Spleen (tissue), 11 donors: ENCODE measurements at regions not wholly inside any gene's neighbourhood (a gene's known extent, or its start where the extent isn't known, plus 50 kb on each side); places are given as distances from the start of the nearest gene placed in this dataset.

ENCODE experiments used
- DNase-seq: peaks from one replicate; pipeline ENCODE4 v3.0.0-alpha.2; 2020
- H3K27ac ChIP-seq, 8 donors: fragments of 200-600 bp; sonication (generic) in 7 of 8; 1 replicate in 4 of 8; 2 replicates in 4 of 8; pipeline versions ENCODE4 v1.5.0 to v1.8.0; 2016 to 2021; ENCODE audit warnings: inconsistent platforms in 4 of 8, mild to moderate bottlenecking in 4 of 8, moderate library complexity in 1 of 8
- H3K27me3 ChIP-seq, 7 donors: fragments of 200-600 bp; sonication (generic) in 6 of 7; replicated peaks in 1 of 7; 1 replicate in 4 of 7; 2 replicates in 3 of 7; pipeline versions ENCODE4 v1.5.0 to v1.8.0; 2016 to 2021; ENCODE audit warnings: inconsistent platforms in 3 of 7, mild to moderate bottlenecking in 1 of 7
- H3K36me3 ChIP-seq, 6 donors: fragments of 200-600 bp; sonication (generic) in 5 of 6; 1 replicate in 4 of 6; 2 replicates in 2 of 6; pipeline versions ENCODE4 v1.5.0 to v1.8.0; 2016 to 2021; ENCODE audit warnings: inconsistent platforms in 2 of 6
- H3K4me1 ChIP-seq, 6 donors: fragments of 200-600 bp; sonication (generic) in 5 of 6; 1 replicate in 3 of 6; 2 replicates in 3 of 6; pipeline versions ENCODE4 v1.5.0 to v1.8.0; 2016 to 2021; ENCODE audit warnings: inconsistent platforms in 3 of 6
- H3K4me3 ChIP-seq, 8 donors: fragments of 200-600 bp; sonication (generic) in 7 of 8; 1 replicate in 4 of 8; 2 replicates in 4 of 8; pipeline versions ENCODE4 v1.5.0 to v1.8.0; 2016 to 2021; ENCODE audit warnings: inconsistent platforms in 4 of 8, mild to moderate bottlenecking in 4 of 8, moderate library complexity in 2 of 8
- H3K9me3 ChIP-seq, 8 donors: fragments of 200-600 bp; sonication (generic) in 7 of 8; 1 replicate in 4 of 8; 2 replicates in 4 of 8; pipeline versions ENCODE4 v1.5.0 to v1.8.0; 2016 to 2021; ENCODE audit warnings: inconsistent platforms in 4 of 8
- POLR2A ChIP-seq, 3 donors: fragments of 450-650 bp; IDR thresholded peaks; one replicate each; pipeline ENCODE4 v1.5.1; 2017; ENCODE audit warnings: antibody characterized with exemption in 3 of 3, mild to moderate bottlenecking in 1 of 3
- POLR2AphosphoS5 ChIP-seq, 3 donors: sonication (generic); formaldehyde crosslinking; IDR thresholded peaks; one replicate each; pipeline ENCODE4 v1.5.1; 2017; ENCODE audit warnings: antibody characterized with exemption in 3 of 3
- WGBS, 5 donors: extraction: QIAGEN DNeasy Blood & Tissue Kit in 3 of 5; methylation state at CpG; one replicate each; pipeline versions ENCODE4 v1.1.5 to v1.1.7; 2013 to 2018; 5-methylcytosine and 5-hydroxymethylcytosine counted together
- intact Hi-C: fragments of 100-400 bp; cut with DNase I; formaldehyde crosslinking; loops from one replicate; pipeline ENCODE4 v1.15.0; 2023; ENCODE audit warnings: low total_unique reads
- TF ChIP-seq, protein P1 (sequence below), 11 experiments: fragments of 200-600 bp in 7 of 11; fragments of 450-650 bp in 4 of 11; sonication (generic) in 4 of 11; IDR thresholded peaks in 8 of 11; conservative IDR thresholded peaks in 3 of 11; 1 replicate in 7 of 11; 2 replicates in 4 of 11; pipeline versions ENCODE4 v1.4.0 to v1.8.0; 2016 to 2021; ENCODE audit warnings: antibody characterized with exemption in 11 of 11, inconsistent platforms in 4 of 11, mild to moderate bottlenecking in 1 of 11
- donor health status: healthy with polysubstance abuse.
- donor health status: DM: no; HTN: no; CAD: no; lungs with moderate emphysema.
- donor health status: DM: no; HTN: no; CAD: no.
- donor health status: Bipolar disorder and iron deficiency.
- donor health status: healthy.
- donor health status: DM: no; HTN: no; CAD: no.
- donor health status: DM: yes; HTN: yes; CAD: no.

DNA sequence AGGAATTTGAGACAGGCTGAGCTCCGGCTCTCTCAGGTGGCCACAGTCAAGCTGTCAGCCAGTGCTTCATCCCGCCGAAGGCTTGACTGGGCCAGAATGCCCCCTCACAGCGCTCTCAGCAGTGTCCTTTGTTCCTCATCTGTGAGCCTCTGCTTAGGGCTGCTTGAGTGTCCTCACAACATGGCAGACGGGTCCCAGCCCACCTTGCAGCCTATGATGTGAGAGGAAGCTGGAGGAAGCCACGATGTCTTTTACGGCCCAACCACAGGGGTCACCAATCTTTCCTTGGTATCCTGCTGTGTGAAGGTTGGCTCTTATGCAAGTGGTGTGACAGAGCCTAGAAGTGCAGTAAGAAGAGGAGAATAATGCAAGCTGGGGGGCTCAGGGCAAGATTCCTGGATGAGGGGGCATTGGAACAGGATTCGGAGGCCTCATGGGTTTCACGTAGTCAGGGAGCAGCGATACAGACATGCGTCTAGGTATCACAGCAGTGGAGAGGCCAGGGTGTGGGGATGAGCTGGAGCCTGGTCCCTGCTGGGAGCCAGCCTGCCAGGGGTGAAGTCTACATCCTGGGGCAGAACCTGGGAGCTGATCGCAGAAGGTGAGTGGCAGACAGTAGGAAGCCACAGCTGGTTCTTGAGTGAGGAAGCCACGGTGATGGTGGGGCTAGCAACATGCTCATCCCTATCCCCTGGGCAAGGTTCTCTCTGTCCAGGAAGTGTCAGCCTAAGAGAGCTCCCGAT, 234.1 kb downstream of the GLI2 start:
- TF ChIP-seq POLR2A (IDR thresholded peaks at IDR 0.05) (no peak), POLR2AphosphoS5 (IDR thresholded peaks at IDR 0.05) (no peak)
- TF ChIP-seq, protein P1, sequence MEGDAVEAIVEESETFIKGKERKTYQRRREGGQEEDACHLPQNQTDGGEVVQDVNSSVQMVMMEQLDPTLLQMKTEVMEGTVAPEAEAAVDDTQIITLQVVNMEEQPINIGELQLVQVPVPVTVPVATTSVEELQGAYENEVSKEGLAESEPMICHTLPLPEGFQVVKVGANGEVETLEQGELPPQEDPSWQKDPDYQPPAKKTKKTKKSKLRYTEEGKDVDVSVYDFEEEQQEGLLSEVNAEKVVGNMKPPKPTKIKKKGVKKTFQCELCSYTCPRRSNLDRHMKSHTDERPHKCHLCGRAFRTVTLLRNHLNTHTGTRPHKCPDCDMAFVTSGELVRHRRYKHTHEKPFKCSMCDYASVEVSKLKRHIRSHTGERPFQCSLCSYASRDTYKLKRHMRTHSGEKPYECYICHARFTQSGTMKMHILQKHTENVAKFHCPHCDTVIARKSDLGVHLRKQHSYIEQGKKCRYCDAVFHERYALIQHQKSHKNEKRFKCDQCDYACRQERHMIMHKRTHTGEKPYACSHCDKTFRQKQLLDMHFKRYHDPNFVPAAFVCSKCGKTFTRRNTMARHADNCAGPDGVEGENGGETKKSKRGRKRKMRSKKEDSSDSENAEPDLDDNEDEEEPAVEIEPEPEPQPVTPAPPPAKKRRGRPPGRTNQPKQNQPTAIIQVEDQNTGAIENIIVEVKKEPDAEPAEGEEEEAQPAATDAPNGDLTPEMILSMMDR (IDR thresholded peaks at IDR 0.05 in 8 of 11, conservative IDR thresholded peaks at IDR 0.05 in 3 of 11): no peak
- Histone ChIP-seq H3K4me1 (no peaks in the 10 kb centered on the region), H3K27me3 (no peaks in the 10 kb centered on the region), H3K27ac (no peak overlapping the region), H3K9me3 (peaks cover 0 to 5% (median 0%) of the 10 kb centered on the region in 8 donors), H3K36me3 (no peaks in the 10 kb centered on the region), H3K4me3 (no peak overlapping the region)
- no peak for DNase-seq
- WGBS, 5 donors: 74 to 83% (median 83%) methylated on average over 14 of the region's 14 CpGs
- intact Hi-C loops: no loop called here

DNA sequence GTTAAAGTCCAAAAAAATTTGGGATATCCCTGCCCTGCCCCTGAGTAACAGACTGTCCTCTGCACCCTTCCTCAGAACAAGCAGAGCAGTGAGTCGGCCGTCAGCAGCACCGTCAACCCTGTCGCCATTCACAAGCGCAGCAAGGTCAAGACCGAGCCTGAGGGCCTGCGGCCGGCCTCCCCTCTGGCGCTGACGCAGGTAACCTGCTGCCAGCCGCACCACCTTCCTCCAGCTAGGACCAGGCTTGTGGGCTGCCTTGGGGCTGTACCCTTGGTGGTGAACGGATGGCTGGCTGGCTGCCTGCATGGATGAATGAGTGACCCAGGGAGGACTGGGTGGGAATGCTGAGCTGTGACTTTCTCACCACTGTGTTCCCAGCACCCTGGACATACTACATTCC, 236.2 kb downstream of the GLI2 start:
- WGBS, 5 donors: 58 to 96% (median 95%) methylated on average over 2 to 12 of the region's 12 CpGs
- no peaks in the 10 kb centered on the region for H3K4me1 ChIP-seq
- no peak for DNase-seq
- no peaks in the 10 kb centered on the region for H3K36me3 ChIP-seq
- intact Hi-C loops: no loop called here
- H3K9me3 ChIP-seq: peaks cover 0 to 5% (median 0%) of the 10 kb centered on the region in 8 donors
- no peak overlapping the region for H3K4me3 ChIP-seq
- no peak overlapping the region for H3K27ac ChIP-seq
- TF ChIP-seq POLR2AphosphoS5 (IDR thresholded peaks at IDR 0.05): no peak
- TF ChIP-seq, protein P1 (IDR thresholded peaks at IDR 0.05 in 8 of 11, conservative IDR thresholded peaks at IDR 0.05 in 3 of 11): no peak
- TF ChIP-seq POLR2A (IDR thresholded peaks at IDR 0.05): no peak
- no peaks in the 10 kb centered on the region for H3K27me3 ChIP-seq

DNA sequence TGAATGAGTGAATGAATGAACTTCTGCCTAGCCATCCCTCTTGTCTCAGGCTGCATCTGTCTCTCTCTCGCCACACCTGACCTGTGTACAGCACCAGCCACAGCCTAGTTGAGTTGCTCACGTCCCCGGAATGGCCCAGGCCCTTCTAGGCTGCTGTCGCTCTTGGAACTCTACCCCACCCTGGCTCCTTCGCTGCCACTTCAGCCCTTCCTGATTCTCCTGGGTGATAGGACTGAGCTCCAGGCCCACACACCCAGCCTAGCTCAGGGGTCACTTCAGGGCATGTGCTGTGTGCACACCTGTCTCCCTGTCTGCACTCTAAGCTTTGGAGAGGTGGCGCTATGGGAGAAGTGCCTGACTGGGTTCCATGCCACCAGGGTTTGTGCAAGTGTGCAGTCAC, 236.6 kb downstream of the GLI2 start:
- DNase-seq: no peak
- no peak overlapping the region for H3K4me3 ChIP-seq
- no peaks in the 10 kb centered on the region for H3K36me3 ChIP-seq
- no peaks in the 10 kb centered on the region for H3K4me1 ChIP-seq
- H3K27ac ChIP-seq: no peak overlapping the region
- 77 to 100% (median 80%) methylated on average over 5 to 6 of the region's 6 CpGs for WGBS, 5 donors
- peaks cover 0 to 5% (median 0%) of the 10 kb centered on the region in 8 donors for H3K9me3 ChIP-seq
- TF ChIP-seq POLR2A (IDR thresholded peaks at IDR 0.05): no peak
- intact Hi-C loops: no loop called here
- H3K27me3 ChIP-seq: no peaks in the 10 kb centered on the region

DNA sequence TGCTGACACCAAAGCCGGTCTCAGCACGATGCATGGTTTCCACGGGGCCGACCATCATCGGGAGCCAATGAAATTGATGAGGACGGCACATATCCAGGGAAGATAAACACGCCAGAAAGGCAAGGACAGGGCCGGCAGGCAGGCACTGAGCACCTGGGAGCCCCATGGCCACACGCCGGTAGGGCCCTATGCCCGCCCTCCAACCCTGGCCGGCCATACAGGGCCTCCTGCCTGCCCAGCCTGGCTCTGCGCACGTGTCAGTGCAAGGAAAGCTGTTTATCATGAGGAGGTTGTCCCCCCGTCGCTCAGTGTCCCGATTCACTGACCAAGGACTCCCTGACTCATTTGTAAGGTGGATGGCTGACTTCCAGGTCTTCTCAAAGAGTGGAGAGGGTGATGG, 237.5 kb downstream of the GLI2 start:
- peaks cover 0 to 5% (median 0%) of the 10 kb centered on the region in 8 donors for H3K9me3 ChIP-seq
- H3K4me1 ChIP-seq: no peaks in the 10 kb centered on the region
- no peaks in the 10 kb centered on the region for H3K27me3 ChIP-seq
- intact Hi-C loops: no loop called here
- 84 to 95% (median 93%) methylated on average over 17 of the region's 17 CpGs for WGBS, 5 donors
- TF ChIP-seq POLR2A (IDR thresholded peaks at IDR 0.05): no peak
- TF ChIP-seq, protein P1 (IDR thresholded peaks at IDR 0.05 in 8 of 11, conservative IDR thresholded peaks at IDR 0.05 in 3 of 11): no peak
- no peak for TF ChIP-seq POLR2AphosphoS5 (IDR thresholded peaks at IDR 0.05)
- no peak for DNase-seq
- H3K27ac ChIP-seq: no peak overlapping the region
- H3K4me3 ChIP-seq: no peak overlapping the region
- no peaks in the 10 kb centered on the region for H3K36me3 ChIP-seq
